Upper lobe of left lung (tissue), 6 donors: ENCODE measurements at regions not wholly inside any gene's neighbourhood (a gene's known extent, or its start where the extent isn't known, plus 50 kb on each side); places are given as distances from the start of the nearest gene placed in this dataset.
A peak's percentile ranks its signal among the peaks of the same experiment; 100 is the strongest.

ENCODE experiments used
- ATAC-seq, 2 donors: fragments of 200-7000 bp; cut with Tn5 transposase; one replicate each; pipeline ENCODE4 v1.9.1; 2022; ENCODE audit warnings: mild to moderate bottlenecking in 2 of 2, moderate library complexity in 2 of 2; ENCODE audit not compliant: low FRiP score in 2 of 2
- DNase-seq, 2 donors: peaks; one replicate each; pipeline ENCODE4 v3.0.0-alpha.2; 2019 to 2020
- H3K27ac ChIP-seq, 4 donors: fragments of 200-600 bp; sonication (generic); one replicate each; pipeline ENCODE4 v1.5.1; 2016 to 2019
- H3K27me3 ChIP-seq, 4 donors: fragments of 200-600 bp; sonication (generic); one replicate each; pipeline ENCODE4 v1.5.1; 2017 to 2019
- H3K36me3 ChIP-seq, 4 donors: fragments of 200-600 bp; sonication (generic); one replicate each; pipeline ENCODE4 v1.5.1; 2016 to 2019
- H3K4me1 ChIP-seq, 4 donors: fragments of 200-600 bp; sonication (generic); one replicate each; pipeline ENCODE4 v1.5.1; 2018 to 2019
- H3K4me3 ChIP-seq, 4 donors: fragments of 200-600 bp; sonication (generic); one replicate each; pipeline ENCODE4 v1.5.1; 2017 to 2019; ENCODE audit warnings: mild to moderate bottlenecking in 2 of 4, moderate library complexity in 1 of 4
- H3K9me3 ChIP-seq, 4 donors: fragments of 200-600 bp; sonication (generic); one replicate each; pipeline ENCODE4 v1.5.1; 2018 to 2019
- EP300 ChIP-seq, 4 donors: sonication (generic); formaldehyde crosslinking; IDR thresholded peaks; one replicate each; pipeline ENCODE4 v1.5.1; 2017; ENCODE audit warnings: antibody characterized with exemption in 4 of 4, control low read depth in 2 of 4
- POLR2A ChIP-seq, 4 donors: fragments of 450-650 bp; IDR thresholded peaks; one replicate each; pipeline ENCODE4 v1.5.1; 2016 to 2017; ENCODE audit warnings: antibody characterized with exemption in 4 of 4, mild to moderate bottlenecking in 2 of 4
- POLR2AphosphoS5 ChIP-seq, 2 donors: sonication (generic); formaldehyde crosslinking; IDR thresholded peaks; one replicate each; pipeline ENCODE4 v1.5.1; 2017; ENCODE audit warnings: antibody characterized with exemption in 2 of 2
- WGBS, 2 donors: methylation state at CpG; one replicate each; pipeline ENCODE4 v1.1.5; 2017 to 2018; 5-methylcytosine and 5-hydroxymethylcytosine counted together
- TF ChIP-seq, protein P1 (sequence below), 6 experiments: fragments of 450-650 bp in 4 of 6; fragments of 200-600 bp in 2 of 6; sonication (generic) in 2 of 6; IDR thresholded peaks; one replicate each; pipeline ENCODE4 v1.5.1; 2016 to 2019; ENCODE audit warnings: antibody characterized with exemption in 6 of 6
- donor health status: DM: no; HTN: no; CAD: no; lungs with moderate emphysema.
- donor health status: DM: no; HTN: yes; CAD: no; lungs with severe emphysema.

DNA sequence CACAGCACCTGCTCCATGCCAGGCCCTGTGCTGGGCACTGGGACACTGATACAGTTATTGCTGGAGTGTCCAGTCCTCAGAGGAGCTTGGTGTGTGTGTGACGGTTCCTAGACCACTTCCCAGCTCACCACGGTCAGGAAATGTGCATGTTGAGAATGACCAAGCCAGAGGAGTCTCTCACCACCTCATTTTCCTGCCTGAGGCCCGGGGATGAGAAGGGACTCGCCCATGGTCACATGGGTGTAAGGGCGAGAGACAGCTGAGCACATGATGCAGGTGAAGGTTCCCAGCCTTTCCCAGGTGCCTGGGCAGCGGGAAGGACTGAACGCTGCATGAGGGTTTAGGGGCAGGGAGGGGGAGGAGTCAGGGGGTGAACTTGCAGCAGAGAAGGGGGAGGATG lies 180.9 kb upstream of the TLE3 start:
- no peak for TF ChIP-seq POLR2A (IDR thresholded peaks at IDR 0.05)
- TF ChIP-seq POLR2AphosphoS5 (IDR thresholded peaks at IDR 0.05): no peak
- TF ChIP-seq, protein P1, sequence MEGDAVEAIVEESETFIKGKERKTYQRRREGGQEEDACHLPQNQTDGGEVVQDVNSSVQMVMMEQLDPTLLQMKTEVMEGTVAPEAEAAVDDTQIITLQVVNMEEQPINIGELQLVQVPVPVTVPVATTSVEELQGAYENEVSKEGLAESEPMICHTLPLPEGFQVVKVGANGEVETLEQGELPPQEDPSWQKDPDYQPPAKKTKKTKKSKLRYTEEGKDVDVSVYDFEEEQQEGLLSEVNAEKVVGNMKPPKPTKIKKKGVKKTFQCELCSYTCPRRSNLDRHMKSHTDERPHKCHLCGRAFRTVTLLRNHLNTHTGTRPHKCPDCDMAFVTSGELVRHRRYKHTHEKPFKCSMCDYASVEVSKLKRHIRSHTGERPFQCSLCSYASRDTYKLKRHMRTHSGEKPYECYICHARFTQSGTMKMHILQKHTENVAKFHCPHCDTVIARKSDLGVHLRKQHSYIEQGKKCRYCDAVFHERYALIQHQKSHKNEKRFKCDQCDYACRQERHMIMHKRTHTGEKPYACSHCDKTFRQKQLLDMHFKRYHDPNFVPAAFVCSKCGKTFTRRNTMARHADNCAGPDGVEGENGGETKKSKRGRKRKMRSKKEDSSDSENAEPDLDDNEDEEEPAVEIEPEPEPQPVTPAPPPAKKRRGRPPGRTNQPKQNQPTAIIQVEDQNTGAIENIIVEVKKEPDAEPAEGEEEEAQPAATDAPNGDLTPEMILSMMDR (IDR thresholded peaks at IDR 0.05): no peak
- no peak for TF ChIP-seq EP300 (IDR thresholded peaks at IDR 0.05)
- Histone ChIP-seq H3K4me3 (no peak overlapping the region), H3K4me1 (peaks cover 0 to 5% (median 0%) of the 10 kb centered on the region in 4 donors), H3K9me3 (no peaks in the 10 kb centered on the region), H3K36me3 (no peaks in the 10 kb centered on the region), H3K27ac (no peak overlapping the region), H3K27me3 (no peaks in the 10 kb centered on the region)
- ATAC-seq (no peak), DNase-seq (peak in 1 of 2 donors; percentile 14)
- WGBS, 2 donors: 74 to 90% methylated on average over 4 to 7 of the region's 7 CpGs

DNA sequence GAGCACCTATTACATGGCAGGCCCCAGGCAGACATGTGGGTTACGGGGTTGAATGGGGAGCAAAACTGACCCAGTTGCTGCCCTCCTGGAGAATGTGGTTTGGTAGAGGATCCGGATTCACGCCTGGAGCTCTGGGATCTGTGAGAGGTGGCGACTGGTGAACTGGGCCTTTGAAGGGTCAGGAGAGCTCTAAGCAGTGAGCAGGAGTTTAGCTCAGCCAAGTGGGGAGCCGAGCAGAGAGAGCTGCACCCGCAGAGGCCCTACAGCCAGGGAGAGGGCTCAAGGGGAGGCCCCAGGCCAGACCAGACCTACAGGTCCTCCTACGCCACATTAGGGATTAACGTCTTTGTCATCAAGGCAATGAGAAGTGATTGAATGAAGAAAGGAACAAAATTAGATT lies 179.8 kb upstream of the TLE3 start:
- no peak for ATAC-seq
- WGBS, 2 donors: 93 to 97% methylated on average over 8 of the region's 8 CpGs
- H3K27ac ChIP-seq: no peak overlapping the region
- DNase-seq: no peak
- H3K4me3 ChIP-seq: no peak overlapping the region
- H3K36me3 ChIP-seq: no peaks in the 10 kb centered on the region
- H3K9me3 ChIP-seq: no peaks in the 10 kb centered on the region
- H3K27me3 ChIP-seq: no peaks in the 10 kb centered on the region
- peaks cover 0 to 5% (median 0%) of the 10 kb centered on the region in 4 donors for H3K4me1 ChIP-seq
- TF ChIP-seq POLR2AphosphoS5 (IDR thresholded peaks at IDR 0.05) (no peak), POLR2A (IDR thresholded peaks at IDR 0.05) (no peak), EP300 (IDR thresholded peaks at IDR 0.05) (no peak)
- TF ChIP-seq, protein P1 (IDR thresholded peaks at IDR 0.05): no peak

DNA sequence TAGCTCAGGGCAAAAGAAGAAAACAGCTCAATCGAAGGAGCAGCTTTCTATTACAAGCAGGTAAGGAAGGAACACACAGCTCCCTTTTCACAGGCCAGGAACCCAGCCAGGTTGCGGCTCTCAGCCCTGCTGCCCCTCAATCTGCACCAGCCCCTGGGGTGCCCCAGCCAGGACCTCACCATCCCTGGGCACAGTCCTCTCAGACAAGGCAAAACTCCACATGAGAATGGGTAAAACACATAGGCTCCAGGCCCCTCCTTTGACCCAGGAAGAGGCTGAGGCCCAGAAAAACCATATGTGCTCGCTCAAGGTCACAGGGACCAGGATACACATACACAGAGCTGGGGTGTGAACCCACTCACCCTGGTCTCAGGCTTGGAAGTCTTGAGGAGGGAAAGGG lies 178.7 kb upstream of the TLE3 start:
- no peak overlapping the region for H3K27ac ChIP-seq
- 90 to 92% methylated on average over 3 of the region's 3 CpGs for WGBS, 2 donors
- ATAC-seq: no peak
- no peak overlapping the region for H3K4me3 ChIP-seq
- no peaks in the 10 kb centered on the region for H3K36me3 ChIP-seq
- no peaks in the 10 kb centered on the region for H3K9me3 ChIP-seq
- DNase-seq: no peak
- TF ChIP-seq, protein P1 (IDR thresholded peaks at IDR 0.05): no peak
- TF ChIP-seq POLR2AphosphoS5 (IDR thresholded peaks at IDR 0.05): no peak
- TF ChIP-seq POLR2A (IDR thresholded peaks at IDR 0.05): no peak
- no peak for TF ChIP-seq EP300 (IDR thresholded peaks at IDR 0.05)
- H3K27me3 ChIP-seq: no peaks in the 10 kb centered on the region
- peaks cover 3 to 12% (median 5%) of the 10 kb centered on the region in 4 donors for H3K4me1 ChIP-seq

DNA sequence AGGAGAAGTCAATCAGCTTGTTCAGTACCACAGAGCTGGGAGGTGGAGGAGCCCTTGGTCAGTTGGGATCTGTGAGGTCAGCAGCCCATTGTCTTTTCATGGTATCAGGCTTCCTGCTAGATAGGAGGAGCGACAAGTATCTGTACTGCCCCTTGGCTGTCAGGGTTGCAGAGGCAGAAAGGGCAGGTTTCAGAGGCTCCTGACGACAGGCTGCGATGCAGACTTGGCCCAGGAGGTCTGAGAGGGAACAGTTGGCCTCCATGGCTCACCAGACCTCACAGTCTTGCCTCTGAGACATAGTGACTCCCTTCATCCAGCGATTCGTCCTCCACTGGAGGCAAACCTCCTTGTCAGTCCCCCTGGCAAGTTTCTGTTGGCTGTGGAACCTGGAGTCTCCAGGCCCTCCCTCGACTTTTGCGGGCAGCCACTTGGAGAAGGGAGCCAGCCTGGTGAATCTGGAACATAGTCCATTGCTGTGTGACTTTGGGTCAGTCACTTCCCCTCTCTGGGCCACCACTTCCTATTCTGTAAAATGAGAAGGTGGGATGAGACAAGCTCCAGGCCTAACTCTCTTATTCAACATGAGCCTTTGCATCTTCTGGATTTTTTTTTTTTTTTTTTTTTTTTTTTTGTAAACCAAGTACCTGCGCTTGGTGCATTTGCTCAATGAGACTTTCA lies 177.9 kb upstream of the TLE3 start:
- no peak for TF ChIP-seq EP300 (IDR thresholded peaks at IDR 0.05)
- TF ChIP-seq, protein P1 (IDR thresholded peaks at IDR 0.05): no peak
- TF ChIP-seq POLR2A (IDR thresholded peaks at IDR 0.05): no peak
- TF ChIP-seq POLR2AphosphoS5 (IDR thresholded peaks at IDR 0.05): no peak
- no peaks in the 10 kb centered on the region for H3K9me3 ChIP-seq
- ATAC-seq: no peak
- no peaks in the 10 kb centered on the region for H3K27me3 ChIP-seq
- H3K4me1 ChIP-seq: peaks cover 11 to 20% (median 12%) of the 10 kb centered on the region in 4 donors
- H3K27ac ChIP-seq: no peak overlapping the region
- WGBS, 2 donors: 84 to 86% methylated on average over 4 to 8 of the region's 8 CpGs
- H3K4me3 ChIP-seq: no peak overlapping the region
- H3K36me3 ChIP-seq: no peaks in the 10 kb centered on the region
- no peak for DNase-seq

DNA sequence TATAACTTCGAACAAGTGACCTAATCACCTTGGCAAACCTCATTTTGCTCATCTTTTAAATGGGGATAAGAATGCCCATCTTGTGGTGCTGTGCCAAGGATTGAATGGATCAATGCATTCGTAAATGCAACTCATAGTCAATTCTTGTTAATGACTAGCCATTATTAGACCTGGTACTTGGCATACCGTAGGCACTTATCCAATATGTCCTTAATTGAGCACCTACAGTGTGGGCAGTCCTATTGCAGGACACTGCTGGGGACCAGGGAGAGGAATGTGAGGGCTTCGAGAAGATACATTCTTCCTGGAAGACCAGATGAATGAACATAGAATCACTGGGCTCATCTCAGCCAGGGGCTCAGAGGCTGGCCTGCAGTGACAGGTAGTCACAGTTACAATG lies 177.2 kb upstream of the TLE3 start:
- Histone ChIP-seq H3K27ac (no peak overlapping the region), H3K9me3 (no peaks in the 10 kb centered on the region), H3K36me3 (no peaks in the 10 kb centered on the region), H3K27me3 (no peaks in the 10 kb centered on the region), H3K4me1 (peaks cover 17 to 27% (median 18%) of the 10 kb centered on the region in 4 donors), H3K4me3 (no peak overlapping the region)
- WGBS, 2 donors: 65 to 85% methylated on average over 4 of the region's 4 CpGs
- no peak for ATAC-seq
- DNase-seq: no peak
- TF ChIP-seq POLR2AphosphoS5 (IDR thresholded peaks at IDR 0.05) (no peak), POLR2A (IDR thresholded peaks at IDR 0.05) (no peak), EP300 (IDR thresholded peaks at IDR 0.05) (no peak)
- TF ChIP-seq, protein P1 (IDR thresholded peaks at IDR 0.05): no peak
